Panc1 (cell line): ENCODE measurements at regions not wholly inside any gene's neighbourhood (a gene's known extent, or its start where the extent isn't known, plus 50 kb on each side); places are given as distances from the start of the nearest gene placed in this dataset.

Experiments used
- ATAC-seq: fragments of 200-7000 bp; cut with Tn5 transposase; 2 replicates; pipeline ENCODE4 v1.9.1; 2020; ENCODE audit warnings: mild to moderate bottlenecking, moderate library complexity
- BruUV-seq: library from RNA; stranded (reverse); fragments of 400-500 nt; replicated peaks from 2 replicates; lab custom pipeline; 2021; lab: Mats Ljungman, UMichigan
- CTCF ChIA-PET: fragments of 300-600 bp; sonication (Branson Sonifier 250); formaldehyde crosslinking; loops from one replicate; lab custom pipeline; 2022; ENCODE audit warnings: antibody characterized with exemption; lab: Charles Lee
- POLR2A ChIA-PET: fragments of 300-600 bp; sonication (Branson Sonifier 250); formaldehyde crosslinking; loops from one replicate; lab custom pipeline; 2022; ENCODE audit warnings: antibody characterized with exemption; lab: Charles Lee
- DNase-seq: peaks from one replicate; pipeline ENCODE4 v3.0.0-alpha.2; 2010; ENCODE audit warnings: low read depth, low spot score
- H3K27ac ChIP-seq: 2 replicates; pipeline ENCODE4 v1.5.1; 2011; ENCODE audit warnings: mild to moderate bottlenecking, low read length, inconsistent platforms
- H3K27me3 ChIP-seq: fragments of 200-500 bp; sonication (Bioruptor generic); 2 replicates; pipeline ENCODE4 v1.6.0; 2014; ENCODE audit warnings: low read length, inconsistent platforms; ENCODE audit not compliant: control insufficient read depth, insufficient read depth
- H3K36me3 ChIP-seq: fragments of 200-500 bp; sonication (Bioruptor generic); 2 replicates; pipeline ENCODE4 v1.5.1; 2014; ENCODE audit warnings: inconsistent platforms, mild to moderate bottlenecking, low read length, moderate library complexity; ENCODE audit not compliant: control insufficient read depth, insufficient read depth
- H3K4me1 ChIP-seq: 2 replicates; pipeline ENCODE4 v1.5.1; 2011; ENCODE audit warnings: inconsistent platforms, mild to moderate bottlenecking, low read length, moderate library complexity; ENCODE audit not compliant: control insufficient read depth, insufficient read depth
- H3K4me3 ChIP-seq, 2 experiments: 2 replicates each; pipeline ENCODE4 v1.5.1; 2011 to 2012; ENCODE audit warnings: low read depth in 2 of 2, low read length in 2 of 2, mild to moderate bottlenecking in 2 of 2, inconsistent platforms in 1 of 2, moderate library complexity in 1 of 2
- H3K9me3 ChIP-seq: fragments of 200-500 bp; sonication (Bioruptor generic); 2 replicates; pipeline ENCODE4 v1.5.1; 2014; ENCODE audit warnings: low read depth, mild to moderate bottlenecking, inconsistent platforms, low read length, moderate library complexity; ENCODE audit not compliant: control insufficient read depth, insufficient read depth
- POLR2AphosphoS5 ChIP-seq: IDR thresholded peaks from 2 replicates; pipeline ENCODE4 v1.6.1; 2012; ENCODE audit warnings: mild to moderate bottlenecking, low read depth, low read length, moderate library complexity
- SIN3A ChIP-seq: IDR thresholded peaks from 2 replicates; pipeline ENCODE4 v1.6.1; 2012; ENCODE audit warnings: low read depth, mild to moderate bottlenecking, low read length, moderate library complexity, borderline replicate concordance; ENCODE audit not compliant: insufficient read depth
- TCF7L2 ChIP-seq: IDR thresholded peaks from 2 replicates; pipeline ENCODE4 v1.6.1; 2011; ENCODE audit warnings: mild to moderate bottlenecking, low read depth, low read length, inconsistent platforms
- in situ Hi-C: cut with HindIII; loops from 2 replicates; pipeline ENCODE4 v1.10.0; 2016; ENCODE audit warnings: low sequenced_read_pairs, low pct_unique_long_range_greater_than_20kb
- intact Hi-C: fragments of 100-400 bp; cut with micrococcal nuclease; formaldehyde crosslinking; loops from one replicate; pipeline ENCODE4 v1.10.0; 2022; ENCODE audit not compliant: unreplicated experiment
- TF ChIP-seq, protein P1 (sequence below), 2 experiments: IDR thresholded peaks; 2 replicates each; pipeline ENCODE4 v1.6.1; 2011 to 2012; ENCODE audit warnings: low read depth in 2 of 2, control low read depth in 1 of 2, low read length in 1 of 2, mild to moderate bottlenecking in 1 of 2, moderate library complexity in 1 of 2; ENCODE audit not compliant: insufficient read depth in 1 of 2
- TF ChIP-seq, protein P2 (sequence below): fragments of 450-650 bp; IDR thresholded peaks from 2 replicates; pipeline ENCODE4 v1.5.1; 2017; ENCODE audit warnings: mild to moderate bottlenecking

DNA sequence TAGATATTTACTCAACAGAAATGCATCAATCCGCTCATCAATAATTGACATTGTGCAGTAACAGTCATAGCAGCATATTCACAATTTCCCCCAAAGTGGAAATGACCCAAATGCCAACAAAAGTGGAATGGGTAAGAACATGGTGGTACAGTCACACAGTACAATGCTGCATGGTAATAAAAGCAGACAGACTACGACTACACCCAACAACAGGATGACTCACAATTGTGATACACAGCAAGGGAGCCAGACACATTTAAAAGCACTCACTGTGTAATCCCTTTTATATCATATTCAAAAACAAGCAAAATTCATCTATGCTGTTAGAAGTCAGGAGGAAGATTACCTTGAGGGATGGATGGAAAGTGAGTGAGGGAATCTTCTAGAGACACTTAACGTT is 76.5 kb upstream of the NUDT7 start:
- in situ Hi-C loops = no loop called here
- no peak overlapping the region for H3K27ac ChIP-seq
- no peaks in the 10 kb centered on the region for H3K36me3 ChIP-seq
- intact Hi-C loops = no loop called here
- ATAC-seq = no peak
- POLR2A ChIA-PET = no interaction called here
- H3K27me3 ChIP-seq = no peaks in the 10 kb centered on the region
- no peaks in the 10 kb centered on the region for H3K4me1 ChIP-seq
- TF ChIP-seq, protein P1, sequence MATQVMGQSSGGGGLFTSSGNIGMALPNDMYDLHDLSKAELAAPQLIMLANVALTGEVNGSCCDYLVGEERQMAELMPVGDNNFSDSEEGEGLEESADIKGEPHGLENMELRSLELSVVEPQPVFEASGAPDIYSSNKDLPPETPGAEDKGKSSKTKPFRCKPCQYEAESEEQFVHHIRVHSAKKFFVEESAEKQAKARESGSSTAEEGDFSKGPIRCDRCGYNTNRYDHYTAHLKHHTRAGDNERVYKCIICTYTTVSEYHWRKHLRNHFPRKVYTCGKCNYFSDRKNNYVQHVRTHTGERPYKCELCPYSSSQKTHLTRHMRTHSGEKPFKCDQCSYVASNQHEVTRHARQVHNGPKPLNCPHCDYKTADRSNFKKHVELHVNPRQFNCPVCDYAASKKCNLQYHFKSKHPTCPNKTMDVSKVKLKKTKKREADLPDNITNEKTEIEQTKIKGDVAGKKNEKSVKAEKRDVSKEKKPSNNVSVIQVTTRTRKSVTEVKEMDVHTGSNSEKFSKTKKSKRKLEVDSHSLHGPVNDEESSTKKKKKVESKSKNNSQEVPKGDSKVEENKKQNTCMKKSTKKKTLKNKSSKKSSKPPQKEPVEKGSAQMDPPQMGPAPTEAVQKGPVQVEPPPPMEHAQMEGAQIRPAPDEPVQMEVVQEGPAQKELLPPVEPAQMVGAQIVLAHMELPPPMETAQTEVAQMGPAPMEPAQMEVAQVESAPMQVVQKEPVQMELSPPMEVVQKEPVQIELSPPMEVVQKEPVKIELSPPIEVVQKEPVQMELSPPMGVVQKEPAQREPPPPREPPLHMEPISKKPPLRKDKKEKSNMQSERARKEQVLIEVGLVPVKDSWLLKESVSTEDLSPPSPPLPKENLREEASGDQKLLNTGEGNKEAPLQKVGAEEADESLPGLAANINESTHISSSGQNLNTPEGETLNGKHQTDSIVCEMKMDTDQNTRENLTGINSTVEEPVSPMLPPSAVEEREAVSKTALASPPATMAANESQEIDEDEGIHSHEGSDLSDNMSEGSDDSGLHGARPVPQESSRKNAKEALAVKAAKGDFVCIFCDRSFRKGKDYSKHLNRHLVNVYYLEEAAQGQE (IDR thresholded peaks at IDR 0.05; ENCODE audit: insufficient read depth in 1 of 2, low read depth in 2 of 2, low read length in 1 of 2) = no peak
- TF ChIP-seq SIN3A (no peak), POLR2AphosphoS5 (no peak), TCF7L2 (no peak)
- TF ChIP-seq, protein P2, sequence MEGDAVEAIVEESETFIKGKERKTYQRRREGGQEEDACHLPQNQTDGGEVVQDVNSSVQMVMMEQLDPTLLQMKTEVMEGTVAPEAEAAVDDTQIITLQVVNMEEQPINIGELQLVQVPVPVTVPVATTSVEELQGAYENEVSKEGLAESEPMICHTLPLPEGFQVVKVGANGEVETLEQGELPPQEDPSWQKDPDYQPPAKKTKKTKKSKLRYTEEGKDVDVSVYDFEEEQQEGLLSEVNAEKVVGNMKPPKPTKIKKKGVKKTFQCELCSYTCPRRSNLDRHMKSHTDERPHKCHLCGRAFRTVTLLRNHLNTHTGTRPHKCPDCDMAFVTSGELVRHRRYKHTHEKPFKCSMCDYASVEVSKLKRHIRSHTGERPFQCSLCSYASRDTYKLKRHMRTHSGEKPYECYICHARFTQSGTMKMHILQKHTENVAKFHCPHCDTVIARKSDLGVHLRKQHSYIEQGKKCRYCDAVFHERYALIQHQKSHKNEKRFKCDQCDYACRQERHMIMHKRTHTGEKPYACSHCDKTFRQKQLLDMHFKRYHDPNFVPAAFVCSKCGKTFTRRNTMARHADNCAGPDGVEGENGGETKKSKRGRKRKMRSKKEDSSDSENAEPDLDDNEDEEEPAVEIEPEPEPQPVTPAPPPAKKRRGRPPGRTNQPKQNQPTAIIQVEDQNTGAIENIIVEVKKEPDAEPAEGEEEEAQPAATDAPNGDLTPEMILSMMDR = no peak
- no peak overlapping the region for H3K4me3 ChIP-seq
- CTCF ChIA-PET = no interaction called here
- DNase-seq = no peak
- no peaks in the 10 kb centered on the region for H3K9me3 ChIP-seq
- no TSS peak for BruUV-seq

DNA sequence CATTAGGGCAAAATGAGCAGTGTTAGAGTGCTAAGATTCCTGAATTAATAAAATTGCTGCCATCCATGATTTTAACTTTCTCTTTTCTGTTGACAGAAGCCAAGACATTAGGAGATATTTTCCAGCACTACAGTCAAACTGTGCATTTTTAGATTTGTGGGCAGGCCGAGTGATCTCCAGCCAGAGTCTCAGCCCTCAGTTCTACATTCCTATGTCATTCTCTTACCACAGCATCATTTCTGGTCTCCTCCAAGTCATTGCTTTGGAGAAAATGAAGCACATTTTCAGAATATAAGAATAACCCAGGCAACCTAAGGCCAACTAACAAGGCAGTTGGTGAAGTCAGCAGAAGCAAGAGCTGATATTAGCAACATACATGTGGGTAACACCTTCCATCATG is 74.6 kb upstream of the NUDT7 start:
- BruUV-seq = no TSS peak
- ATAC-seq (no peak), DNase-seq (no peak)
- intact Hi-C loops = no loop called here
- Histone ChIP-seq H3K36me3 (no peaks in the 10 kb centered on the region), H3K9me3 (no peaks in the 10 kb centered on the region), H3K4me3 (no peak overlapping the region), H3K4me1 (no peaks in the 10 kb centered on the region), H3K27ac (no peak overlapping the region), H3K27me3 (no peaks in the 10 kb centered on the region)
- TF ChIP-seq TCF7L2 (no peak), POLR2AphosphoS5 (no peak), SIN3A (no peak)
- TF ChIP-seq, protein P2 = no peak
- TF ChIP-seq, protein P1 (IDR thresholded peaks at IDR 0.05; ENCODE audit: insufficient read depth in 1 of 2, low read depth in 2 of 2, low read length in 1 of 2) = no peak
- in situ Hi-C loops = no loop called here
- ChIA-PET CTCF (no interaction called here), POLR2A (no interaction called here)
